HT-29 (cell line): ENCODE measurements at regions not wholly inside any gene's neighbourhood (a gene's known extent, or its start where the extent isn't known, plus 50 kb on each side); places are given as distances from the start of the nearest gene placed in this dataset.
"Not testable (repeated sequence)": the region's sequence is repeated elsewhere in the genome, so short reads cannot be mapped to it uniquely, and the experiment has no call there.

ENCODE experiments used
- DNase-seq: peaks from one replicate; pipeline ENCODE4 v3.0.0-alpha.2; 2015; ENCODE audit warnings: low spot score

- no peak for DNase-seq
These were observed 368.3 kb downstream of the SEC14L1 start for GRCh38 chr17:77509089-77509488.

DNA sequence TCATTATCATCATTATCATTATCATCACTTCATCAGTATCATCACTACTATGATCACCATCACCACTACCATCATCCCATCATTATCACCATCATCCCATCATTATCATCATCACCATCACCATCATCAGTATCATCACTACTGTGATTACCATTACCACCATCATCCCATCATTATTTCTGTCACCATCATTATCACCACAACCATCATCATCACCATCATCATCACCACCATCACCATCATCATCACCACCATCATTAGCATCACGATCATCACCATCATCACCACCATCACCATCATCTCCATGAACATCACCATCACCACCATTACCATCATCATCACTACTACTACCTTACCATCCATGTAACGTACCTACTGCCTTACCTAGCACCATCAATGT, 368.8 kb downstream of the SEC14L1 start:
- no peak for DNase-seq

DNA sequence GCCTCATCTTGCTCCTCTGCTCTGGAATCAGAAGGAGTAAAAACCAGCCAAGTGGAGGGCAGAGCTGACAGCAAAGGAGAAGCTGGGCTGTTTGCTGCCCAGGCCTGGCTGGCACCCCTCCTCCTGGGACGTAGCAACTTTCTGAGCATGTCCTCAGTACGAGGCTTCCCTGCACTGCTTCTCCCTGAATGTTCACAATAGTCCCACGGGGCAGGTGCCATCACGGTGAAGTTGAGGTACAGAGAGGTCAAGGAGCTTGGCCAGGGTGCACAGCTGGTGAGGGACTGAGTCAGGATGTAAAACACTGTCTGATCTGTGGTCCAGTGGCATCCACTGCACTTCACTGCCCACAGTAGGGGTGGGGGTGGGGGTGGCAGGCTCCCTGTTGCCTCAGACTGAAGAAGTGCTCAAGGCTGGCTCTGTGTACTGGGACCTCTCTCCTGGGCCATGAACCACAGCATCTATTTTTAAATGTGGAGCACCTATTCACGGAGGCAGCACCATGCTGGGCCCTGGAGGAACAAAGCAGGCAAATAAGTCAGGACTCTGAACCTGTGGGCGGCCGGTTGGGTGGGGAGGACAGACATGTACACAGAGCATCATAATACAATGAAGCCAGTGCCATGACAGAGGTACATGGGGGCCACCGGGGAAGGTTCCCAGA, 369.5 kb downstream of the SEC14L1 start:
- no peak for DNase-seq

DNA sequence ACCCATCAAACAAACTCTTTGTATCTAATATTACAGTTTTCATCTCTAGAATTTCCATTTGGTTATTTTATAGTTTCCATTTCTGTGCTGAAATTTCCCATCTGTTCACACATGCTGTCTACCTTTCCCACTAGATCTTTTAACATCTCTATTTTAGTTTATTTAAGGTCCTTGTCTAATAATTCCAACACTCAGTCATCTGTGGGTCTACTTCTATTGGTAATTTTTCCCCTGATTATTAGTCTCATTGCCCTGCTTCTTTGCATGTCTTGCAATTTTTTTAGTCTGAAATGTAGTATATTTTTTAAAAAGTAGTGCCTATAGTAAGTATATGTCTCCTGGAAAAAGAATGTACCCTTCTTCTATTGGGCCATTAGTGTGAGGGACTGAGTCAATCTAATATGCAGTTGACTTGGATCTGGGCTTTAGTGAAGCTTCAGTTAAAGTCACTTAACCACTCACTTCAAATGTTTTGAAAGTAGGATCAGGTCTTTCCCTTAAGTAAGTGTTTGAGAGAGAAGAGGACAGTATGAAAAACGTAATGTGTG, 370.8 kb downstream of the SEC14L1 start:
- DNase-seq: no peak

GRCh38 chr17:77512062-77512946, 371.5 kb downstream of the SEC14L1 start:
- no peak for DNase-seq

DNA sequence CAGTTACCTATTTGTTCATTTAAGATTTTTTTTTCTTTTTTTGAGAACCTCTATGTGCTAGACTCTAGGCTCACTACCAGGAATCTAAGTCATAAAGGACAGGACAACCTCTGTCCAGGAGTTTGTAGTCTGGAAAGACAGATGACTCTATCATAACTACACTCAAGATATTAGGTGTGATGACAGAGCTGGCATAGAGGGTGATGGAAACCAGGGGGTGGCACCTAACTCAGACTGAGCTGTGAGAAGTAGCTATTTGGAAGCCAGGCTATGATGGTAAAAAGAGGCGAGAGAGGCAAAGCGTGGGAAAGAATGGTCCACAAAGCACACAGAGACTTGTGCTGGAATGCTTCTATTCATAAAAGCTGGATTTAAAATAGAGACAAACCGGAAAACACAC, 372.3 kb downstream of the SEC14L1 start:
- no peak for DNase-seq

- DNase-seq: no peak
These were observed 374.5 kb downstream of the SEC14L1 start for GRCh38 chr17:77515227-77515626.

DNA sequence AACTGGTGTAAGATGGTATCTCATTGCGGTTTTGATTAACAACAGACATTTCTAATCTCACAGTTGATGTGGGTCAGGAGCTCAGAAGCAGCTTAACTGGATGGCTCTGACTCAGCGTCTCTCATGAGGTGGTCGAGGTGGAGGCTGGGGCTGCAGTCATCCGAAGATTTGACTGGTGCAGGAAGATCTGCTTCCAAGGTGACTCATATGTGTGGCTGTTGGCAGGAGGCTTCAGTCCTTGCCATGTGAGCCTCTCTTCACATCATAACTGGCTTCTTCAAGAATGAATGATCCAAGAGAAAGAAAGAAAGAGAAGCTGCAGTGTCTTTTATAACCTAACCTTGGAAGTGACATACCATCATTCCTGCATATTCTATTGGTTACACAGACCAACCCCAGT, 376.1 kb downstream of the SEC14L1 start:
- DNase-seq: no peak

GRCh38 chr17:77521076-77521475, 380.3 kb downstream of the SEC14L1 start:
- DNase-seq: no peak

DNA sequence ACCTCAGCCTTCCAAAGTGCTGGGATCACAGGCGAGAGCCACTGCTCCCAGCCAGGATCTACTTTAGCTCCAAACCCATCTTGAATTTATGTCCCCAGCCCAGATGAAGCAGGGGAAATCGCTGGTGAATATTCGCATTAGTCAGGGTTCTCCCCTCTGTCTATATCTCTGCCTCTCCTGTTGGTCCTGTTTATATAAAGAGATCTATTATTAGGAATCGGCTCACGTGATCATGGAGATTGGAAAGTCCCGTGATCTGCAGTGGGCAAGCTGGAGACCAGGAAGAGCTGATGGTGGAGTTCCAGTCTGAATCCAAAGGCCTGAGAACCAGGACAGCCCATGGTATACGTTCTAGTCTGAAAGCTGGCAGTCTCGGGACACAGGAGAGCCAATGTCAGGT, 382.8 kb downstream of the SEC14L1 start:
- no peak for DNase-seq

DNA sequence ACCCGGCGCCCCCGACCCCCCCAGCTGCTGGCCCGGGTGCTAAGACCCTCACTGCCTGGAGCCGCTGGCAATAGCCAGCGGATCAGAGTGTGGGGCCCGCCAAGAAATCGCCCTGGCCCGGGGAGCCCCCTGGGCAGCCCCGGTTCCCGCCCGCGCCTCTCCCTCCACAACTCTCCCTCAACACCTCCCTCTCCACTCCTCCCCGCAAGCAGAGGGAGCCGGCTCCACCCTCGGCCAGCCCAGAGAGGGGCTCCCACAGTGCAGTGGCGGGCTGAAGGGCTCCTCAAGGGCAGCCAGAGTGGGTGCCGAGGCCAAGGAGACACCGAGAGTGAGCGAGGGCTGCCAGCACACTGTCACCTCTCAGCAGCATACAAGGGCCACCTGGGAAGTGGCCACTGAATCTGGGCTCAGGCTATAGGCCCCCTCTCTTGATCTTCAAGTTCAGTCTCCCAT, 385.5 kb downstream of the SEC14L1 start:
- DNase-seq: no peak

DNA sequence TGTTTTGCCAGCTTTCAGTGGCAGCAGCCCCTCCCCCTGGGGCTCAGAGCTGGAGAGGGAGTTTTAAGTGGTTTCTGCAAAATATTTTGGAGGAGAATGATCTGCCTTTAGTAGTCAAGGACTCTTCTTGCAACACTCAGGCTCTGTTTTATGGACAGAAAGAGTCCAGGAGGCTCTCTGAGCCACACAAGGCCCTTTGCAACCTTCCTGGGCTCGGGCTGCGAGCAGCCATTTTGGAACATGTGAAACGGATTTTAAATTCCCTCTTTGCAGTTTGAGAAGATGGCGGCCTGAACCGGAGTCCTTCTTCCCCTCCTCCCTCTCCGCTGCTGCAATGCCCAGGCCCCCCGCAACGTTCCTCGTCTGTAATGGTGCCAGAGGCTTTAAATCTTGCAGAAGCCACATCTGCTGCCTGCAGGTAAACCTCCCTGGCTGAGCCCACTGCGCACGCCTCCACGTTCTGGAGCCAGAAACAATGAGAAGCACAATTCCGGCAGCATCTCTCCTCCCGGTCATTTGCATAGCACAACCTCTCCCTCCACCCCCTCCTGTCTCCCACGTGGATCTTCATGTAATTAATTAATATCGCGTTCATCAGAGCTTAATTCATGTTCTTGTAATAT, 386.1 kb downstream of the SEC14L1 start:
- no peak for DNase-seq

- no peak for DNase-seq
These were observed 386.6 kb downstream of the SEC14L1 start for GRCh38 chr17:77527409-77527808.

- no peak for DNase-seq
These were observed 387.2 kb downstream of the SEC14L1 start for GRCh38 chr17:77527836-77528505.

- no peak for DNase-seq
These were observed 388.0 kb downstream of the SEC14L1 start for GRCh38 chr17:77528516-77529327.

- DNase-seq: no peak
These were observed 388.5 kb downstream of the SEC14L1 start for GRCh38 chr17:77529328-77529650.

DNA sequence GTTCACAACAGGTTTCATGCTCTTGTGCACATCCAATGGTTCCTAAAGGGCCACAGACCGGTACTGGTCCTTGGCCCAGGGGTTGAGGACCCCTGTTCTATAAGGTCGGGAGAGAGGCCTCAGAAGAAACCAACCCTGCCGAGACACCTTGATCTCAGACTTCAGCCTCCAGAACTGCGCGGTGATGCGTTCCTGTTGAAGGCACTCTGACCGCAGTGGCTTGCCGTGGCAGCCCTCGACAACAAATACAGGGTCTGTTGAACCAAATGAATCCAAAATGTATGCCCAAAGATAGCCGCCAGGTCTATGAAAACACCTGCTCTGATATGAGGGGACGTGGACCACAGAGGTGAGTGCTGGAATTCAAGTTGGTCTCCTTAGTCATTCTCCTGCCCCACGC, 389.8 kb downstream of the SEC14L1 start:
- DNase-seq: no peak

DNA sequence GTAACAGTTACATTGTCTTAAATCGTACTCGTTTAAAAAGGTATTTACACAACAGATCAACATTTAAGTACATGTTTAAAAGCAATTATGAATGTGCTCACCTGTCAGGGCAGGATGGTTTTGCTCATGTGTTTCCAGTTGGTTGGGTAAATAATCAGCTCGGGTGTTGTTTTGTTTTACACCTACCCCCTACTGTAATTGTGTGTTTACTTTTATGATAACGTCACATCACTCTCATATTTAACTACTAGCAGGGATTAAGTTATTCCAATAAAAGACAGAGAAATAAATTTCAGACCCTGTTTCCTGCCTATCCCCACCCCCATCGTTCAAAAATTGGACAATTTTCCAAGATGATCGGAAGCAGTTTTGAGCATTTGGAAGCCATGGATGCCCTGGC, 390.2 kb downstream of the SEC14L1 start:
- no peak for DNase-seq

- DNase-seq: no peak
These were observed 390.9 kb downstream of the SEC14L1 start for GRCh38 chr17:77531641-77532040.

DNA sequence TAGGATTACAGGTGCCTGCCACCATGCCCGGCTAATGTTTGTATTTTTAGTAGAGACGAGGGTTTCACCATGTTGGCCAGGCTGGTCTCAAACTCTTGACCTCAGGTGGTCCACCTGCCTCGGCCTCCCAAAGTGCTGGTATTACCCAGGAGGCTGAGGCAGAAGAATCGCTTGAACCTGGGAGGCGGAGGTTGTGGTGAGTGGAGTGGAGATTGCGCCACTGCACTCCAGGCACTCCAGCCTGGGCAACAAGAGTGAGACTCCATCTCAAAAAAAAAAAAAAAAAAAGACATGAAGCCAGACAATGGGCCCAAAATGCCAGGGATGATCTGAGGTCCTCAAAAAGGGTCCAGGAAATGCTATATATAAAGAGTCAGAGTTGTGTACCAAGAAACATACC, 392.9 kb downstream of the SEC14L1 start:
- DNase-seq: not testable (repeated sequence)

DNA sequence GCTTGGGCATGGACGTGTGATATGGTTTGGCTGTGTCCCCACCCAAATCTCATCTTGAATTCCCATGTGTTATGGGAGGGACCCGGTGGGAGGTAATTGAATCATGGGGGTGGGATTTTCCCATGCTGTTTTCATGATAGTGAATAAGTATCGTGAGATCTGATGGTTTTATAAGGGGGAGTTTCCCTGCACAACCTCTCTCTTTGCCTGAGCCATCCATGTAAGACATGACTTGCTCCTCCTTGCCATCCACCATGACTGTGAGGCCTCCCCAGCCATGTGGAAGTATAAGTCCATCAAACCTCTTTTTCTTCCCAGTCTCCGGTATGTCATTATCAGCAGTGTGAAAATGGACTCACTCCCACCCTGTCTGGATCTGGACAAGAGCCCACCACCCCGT, 393.4 kb downstream of the SEC14L1 start:
- no peak for DNase-seq
